GM18873 (cell line): ENCODE measurements at regions not wholly inside any gene's neighbourhood (a gene's known extent, or its start where the extent isn't known, plus 50 kb on each side); places are given as distances from the start of the nearest gene placed in this dataset.

ENCODE experiments used
- ATAC-seq: cut with Tn5 transposase; IDR thresholded peaks from one replicate; pipeline ENCODE4 v1.9.1; 2021; ENCODE audit warnings: mild to moderate bottlenecking, moderate library complexity, moderate number of reproducible peaks; ENCODE audit not compliant: unreplicated experiment, low FRiP score

DNA sequence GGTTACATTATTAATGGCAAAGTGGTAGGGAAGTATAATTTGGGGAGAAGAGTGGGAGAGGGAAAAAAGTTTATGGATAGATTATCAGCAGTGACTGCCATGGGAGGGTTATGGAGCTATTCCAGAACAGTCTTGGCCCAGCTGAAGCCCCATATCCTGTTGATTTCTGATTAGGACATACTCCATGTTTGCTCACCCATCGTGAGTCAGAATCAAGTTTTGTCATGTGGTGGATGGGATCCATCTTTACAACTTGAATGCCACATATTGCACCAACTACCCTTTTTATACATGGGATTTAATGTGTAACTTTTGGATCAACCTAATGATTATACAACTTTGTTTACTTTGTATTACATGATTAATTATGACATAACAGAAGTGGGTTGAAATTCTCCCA lies 217.0 kb downstream of the HAO1 start:
- no peak for ATAC-seq

- ATAC-seq: no peak
These were observed 211.9 kb downstream of the HAO1 start for GRCh38 chr20:7728338-7728737.

DNA sequence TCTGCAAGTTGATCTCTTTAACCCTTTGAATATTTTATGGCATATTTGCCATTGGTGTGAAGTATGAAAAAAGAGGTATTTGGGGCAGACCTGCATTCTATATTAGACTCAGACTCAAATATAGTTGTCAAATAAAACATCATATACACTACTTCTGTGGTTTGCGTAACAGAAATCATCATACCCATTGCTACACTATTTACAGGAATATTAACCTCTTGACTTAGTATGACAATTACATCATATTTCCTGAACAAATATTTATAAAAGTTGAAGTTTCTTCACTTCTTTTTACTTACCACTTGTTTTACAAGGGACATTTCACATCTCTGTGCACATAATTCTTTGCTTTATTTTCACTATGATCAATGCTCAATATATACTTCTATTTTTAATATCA lies 206.0 kb downstream of the HAO1 start:
- no peak for ATAC-seq

DNA sequence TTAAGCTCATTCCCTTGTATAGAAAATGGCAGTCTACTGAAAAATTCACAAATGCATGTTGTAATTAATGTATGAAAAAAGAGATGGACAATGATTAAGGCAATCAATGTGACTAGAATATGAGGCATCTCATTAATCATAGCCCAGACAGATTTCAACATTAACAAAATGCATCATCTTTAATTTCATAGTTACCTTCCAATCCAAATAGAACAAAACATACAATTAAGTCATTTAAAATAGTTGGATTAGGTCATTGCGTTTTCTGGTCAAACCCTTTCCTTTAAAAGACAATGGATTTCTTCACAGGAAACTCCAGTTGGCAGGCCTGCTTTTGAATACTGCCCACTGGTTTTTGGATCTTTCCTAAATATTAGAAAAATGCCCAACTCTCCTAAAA lies 203.9 kb downstream of the HAO1 start:
- ATAC-seq: no peak

GRCh38 chr20:7741866-7742265 lies 198.4 kb downstream of the HAO1 start:
- no peak for ATAC-seq

- ATAC-seq: no peak
These were observed 197.8 kb downstream of the HAO1 start for GRCh38 chr20:7742479-7742878.

DNA sequence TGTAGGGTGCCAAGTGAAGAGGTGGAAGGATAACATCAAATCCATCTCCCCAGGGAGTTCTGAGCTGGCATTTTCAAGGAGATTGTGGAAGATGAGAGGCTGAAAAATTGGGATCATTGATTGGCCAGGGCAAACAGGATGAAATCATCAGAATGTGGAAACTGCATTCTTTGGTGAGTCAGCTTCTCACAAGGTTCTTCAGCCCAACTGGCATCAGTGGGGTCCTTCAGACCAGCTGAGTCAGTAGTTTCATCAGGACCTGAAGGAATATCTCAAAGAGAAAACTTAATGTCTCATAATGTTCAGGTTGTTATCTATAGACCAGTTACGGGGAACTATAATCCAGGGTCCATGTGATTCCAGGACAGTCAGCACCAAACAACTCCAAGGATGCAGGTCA lies 195.8 kb downstream of the HAO1 start:
- ATAC-seq: no peak

DNA sequence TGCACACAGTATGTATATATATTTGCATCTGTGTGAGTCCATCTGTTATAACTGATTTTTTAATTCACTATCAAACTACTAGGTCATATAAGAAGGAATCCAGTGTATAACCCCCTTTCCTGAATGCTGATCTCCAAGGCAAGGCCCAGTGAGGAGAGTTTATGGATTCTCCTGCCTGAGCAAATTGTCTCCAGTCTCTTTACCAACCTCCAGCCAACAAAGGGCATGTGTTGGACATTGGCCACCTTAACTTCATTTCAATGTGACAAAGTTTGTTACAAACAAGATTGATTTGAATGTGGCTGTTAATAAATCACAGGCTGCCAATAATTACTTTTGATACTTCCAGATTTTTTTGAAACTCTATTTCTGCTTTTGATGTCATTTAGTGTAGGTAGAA lies 191.6 kb downstream of the HAO1 start:
- ATAC-seq: no peak

DNA sequence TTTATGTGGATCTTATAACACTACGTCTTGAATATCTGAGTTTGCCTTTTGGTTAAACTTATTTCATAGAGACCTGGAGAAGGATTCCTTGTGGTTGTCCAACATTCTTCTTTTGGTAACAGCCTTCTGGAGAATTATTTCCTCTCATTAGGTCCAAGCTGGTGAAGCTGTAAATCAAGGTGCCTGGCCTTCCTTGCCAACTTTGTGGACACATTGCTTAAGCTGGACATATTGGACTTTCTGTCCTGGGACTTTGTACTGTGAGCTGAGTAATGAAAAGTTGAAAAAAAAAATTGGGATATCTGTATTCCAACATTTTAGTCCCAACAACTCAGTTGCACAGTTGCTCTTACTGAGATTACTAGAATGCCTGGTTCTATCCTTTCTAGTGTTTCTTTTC lies 186.2 kb downstream of the HAO1 start:
- ATAC-seq: no peak

DNA sequence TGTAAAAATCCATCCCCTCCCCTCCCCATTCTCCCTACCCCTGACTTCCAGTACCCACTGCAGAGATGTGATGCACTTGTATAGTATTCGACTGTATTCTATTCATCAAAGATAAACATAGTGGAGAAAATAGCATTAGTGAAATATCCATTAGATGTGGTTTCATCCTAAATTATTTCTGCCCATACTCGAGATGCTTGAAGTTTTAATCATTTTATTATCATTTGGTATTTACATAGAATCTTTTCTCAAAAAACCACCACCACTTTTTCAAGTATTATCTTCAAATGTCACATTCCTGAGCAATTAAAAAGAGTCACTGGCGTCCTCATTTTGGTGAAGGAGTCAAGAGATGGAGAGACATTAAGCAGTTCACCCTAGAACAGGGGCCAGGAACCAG lies 181.9 kb downstream of the HAO1 start:
- no peak for ATAC-seq

DNA sequence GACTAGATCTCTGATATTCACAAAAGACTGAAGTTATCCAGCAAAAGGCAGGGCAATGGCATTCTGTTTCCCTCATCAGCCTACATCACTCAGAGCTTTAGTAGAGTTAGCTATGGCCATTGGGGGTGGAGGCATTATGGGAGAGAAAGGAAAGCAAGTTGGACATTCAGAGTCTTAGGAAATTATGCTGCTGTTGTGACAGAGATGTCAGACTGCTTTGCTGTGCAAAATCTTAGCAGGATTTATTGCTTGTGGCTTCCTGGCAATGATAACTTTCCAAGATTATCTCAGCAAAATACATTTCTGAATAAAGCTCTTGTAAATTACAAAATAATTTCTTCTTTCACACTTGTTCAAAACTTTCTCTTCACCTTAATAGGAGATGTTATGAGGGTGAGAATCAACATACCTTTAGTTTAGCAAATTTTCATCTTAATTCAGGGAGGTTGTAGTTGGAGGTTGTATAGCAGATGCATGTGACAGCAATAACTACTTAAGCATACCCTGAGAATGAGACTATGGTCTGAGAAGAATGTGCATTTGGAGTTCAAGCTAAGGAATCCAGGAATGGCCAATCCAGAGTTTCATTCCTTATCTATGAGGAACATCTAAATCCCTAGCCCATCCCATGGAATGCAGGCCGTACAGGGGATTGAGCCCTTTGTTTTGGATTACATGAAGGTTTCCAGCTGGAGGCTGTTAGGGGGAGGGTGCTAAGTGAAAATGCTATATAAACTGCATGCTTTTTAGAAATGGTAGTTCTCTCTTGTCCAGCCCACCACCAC lies 179.8 kb downstream of the HAO1 start:
- no peak for ATAC-seq

- peak; percentile 92 for ATAC-seq
These were observed 175.0 kb downstream of the HAO1 start for GRCh38 chr20:7765221-7765620.

DNA sequence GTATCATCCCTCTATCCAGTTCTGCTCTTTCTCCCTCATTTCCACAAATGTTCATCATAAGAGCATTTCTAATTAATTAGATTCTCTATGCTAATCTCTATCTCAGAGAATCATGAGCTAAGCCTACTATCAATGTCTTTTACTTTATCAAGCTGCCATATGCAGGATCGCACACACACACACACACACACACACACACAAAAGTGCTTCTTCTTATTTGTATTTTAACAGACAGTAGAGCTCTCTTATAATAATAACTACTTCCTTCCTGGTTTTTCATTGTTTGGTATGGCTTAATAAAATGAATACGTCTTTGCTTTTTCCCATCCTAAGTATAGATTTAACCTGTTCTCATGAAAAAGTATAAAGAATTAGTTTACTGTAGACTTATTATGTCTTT lies 170.2 kb downstream of the HAO1 start:
- ATAC-seq: no peak

DNA sequence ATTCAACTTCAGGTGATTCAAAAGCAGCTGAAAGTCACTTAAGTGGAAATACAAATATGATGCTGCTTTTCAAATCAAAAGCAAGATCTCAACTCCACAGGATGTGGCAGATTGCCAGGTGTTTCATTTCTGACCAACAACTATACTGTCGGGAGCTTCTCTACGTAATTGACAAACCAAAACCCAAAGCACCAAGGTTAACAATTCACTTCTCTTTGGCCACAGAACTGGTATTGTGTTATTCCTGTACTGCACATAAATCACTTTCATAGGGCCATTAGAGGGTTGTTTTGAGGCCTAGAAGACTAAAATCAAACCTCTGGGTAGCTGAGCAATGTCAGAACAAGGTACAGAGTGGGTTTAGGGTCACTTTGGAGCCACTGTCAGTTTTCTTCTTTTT lies 169.7 kb downstream of the HAO1 start:
- peak; percentile 99 for ATAC-seq

DNA sequence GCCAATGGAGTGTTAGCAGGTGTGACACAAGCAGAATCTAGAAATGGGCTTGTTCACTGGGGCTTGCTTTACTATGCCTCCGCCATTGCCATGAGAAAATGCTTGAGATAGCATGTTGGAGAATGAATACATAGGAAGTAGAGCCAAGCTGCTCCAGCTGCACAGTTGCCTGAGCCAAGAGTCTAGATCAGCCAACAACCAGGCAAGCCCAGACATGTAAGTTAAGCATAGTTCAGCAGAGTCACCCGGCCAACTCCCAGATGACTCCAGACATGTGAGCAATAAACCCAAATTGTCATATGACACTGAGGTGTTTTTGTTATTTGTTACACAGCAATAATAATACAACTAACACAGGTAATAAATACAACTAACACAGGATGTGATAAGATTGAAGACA lies 167.9 kb downstream of the HAO1 start:
- ATAC-seq: no peak

GRCh38 chr20:7773511-7773910 lies 166.7 kb downstream of the HAO1 start:
- ATAC-seq: no peak

DNA sequence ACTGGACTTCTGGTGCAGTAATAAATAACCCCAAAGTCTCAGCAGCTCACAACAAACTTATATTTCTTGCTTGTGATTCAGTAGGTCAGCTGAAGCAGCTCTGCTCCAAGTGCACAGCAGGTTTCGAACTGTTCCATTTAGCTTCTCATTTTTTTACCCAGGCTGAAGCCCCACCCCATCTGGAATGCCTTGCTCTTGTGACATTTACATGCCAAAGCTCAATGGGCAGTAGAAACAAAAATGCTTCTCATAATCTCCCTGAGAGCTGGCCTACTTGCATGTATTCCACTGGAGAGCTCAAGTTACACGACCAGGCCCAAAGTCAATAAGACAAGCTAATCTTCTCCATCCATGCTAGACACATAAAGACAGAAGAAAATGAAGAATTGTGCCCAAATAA lies 165.2 kb downstream of the HAO1 start:
- no peak for ATAC-seq

DNA sequence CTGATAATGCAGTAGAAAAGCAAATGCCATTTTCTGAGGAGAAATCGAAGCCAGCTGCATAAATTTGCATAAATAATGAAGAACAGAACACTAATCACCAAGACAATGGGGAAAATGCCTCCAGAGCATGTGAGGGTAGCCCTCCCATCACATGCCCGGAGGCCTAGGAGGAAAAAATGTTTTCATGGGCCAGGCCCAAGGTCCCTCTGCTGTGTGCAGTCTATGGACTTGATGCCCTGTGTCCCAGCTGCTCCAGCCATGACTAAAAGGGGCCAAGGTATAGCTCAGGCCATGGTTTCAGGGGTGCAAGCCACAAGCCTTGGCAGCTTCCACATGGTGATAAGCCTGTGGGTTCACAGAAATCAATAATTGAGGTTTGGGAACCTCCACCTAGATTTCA lies 164.1 kb downstream of the HAO1 start:
- ATAC-seq: no peak

- ATAC-seq: no peak
These were observed 150.1 kb downstream of the HAO1 start for GRCh38 chr20:7790189-7790588.

GRCh38 chr20:7792150-7792869 lies 147.9 kb downstream of the HAO1 start:
- ATAC-seq: no peak

DNA sequence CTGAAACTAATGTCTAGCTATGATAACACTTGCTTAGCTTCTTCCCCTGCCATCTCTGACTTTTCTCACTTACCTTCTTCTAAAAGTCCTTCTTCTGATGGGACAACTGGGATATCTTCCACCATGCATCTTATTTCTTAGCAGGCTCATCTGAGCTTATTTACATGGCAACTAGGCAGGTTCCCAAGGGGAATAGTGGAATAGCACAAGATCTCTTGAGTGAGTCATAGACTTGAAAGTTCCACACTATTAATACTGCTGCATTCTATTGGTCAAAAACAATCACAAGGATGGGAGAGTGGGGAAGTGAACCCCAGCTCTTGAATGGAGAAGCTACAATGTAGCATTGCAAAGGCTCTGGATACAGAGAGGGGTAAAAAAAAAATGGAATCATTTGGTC lies 142.1 kb downstream of the HAO1 start:
- ATAC-seq: no peak

DNA sequence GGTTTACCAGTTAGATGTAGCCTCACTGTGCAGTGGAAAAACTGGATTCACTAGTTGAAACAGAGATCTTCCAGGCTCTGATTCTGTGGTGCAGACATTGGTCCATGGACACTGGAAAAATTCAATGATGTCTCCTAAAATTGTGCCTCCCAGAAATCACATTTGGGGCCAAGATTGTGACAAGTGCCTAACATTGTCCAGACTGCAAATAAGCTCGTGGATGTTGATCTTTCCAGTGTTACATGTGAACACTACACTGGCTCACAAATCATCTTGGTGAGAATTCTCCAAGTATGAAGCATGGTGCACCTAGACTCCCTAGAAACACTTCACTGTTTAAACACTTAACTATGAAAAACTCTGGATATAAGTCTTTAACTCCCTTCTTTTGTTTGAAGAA lies 140.4 kb downstream of the HAO1 start:
- ATAC-seq: no peak
